ENCODE measurements at regions not wholly inside any gene's neighbourhood (a gene's known extent, or its start where the extent isn't known, plus 50 kb on each side); places are given as distances from the start of the nearest gene placed in this dataset.

DNA sequence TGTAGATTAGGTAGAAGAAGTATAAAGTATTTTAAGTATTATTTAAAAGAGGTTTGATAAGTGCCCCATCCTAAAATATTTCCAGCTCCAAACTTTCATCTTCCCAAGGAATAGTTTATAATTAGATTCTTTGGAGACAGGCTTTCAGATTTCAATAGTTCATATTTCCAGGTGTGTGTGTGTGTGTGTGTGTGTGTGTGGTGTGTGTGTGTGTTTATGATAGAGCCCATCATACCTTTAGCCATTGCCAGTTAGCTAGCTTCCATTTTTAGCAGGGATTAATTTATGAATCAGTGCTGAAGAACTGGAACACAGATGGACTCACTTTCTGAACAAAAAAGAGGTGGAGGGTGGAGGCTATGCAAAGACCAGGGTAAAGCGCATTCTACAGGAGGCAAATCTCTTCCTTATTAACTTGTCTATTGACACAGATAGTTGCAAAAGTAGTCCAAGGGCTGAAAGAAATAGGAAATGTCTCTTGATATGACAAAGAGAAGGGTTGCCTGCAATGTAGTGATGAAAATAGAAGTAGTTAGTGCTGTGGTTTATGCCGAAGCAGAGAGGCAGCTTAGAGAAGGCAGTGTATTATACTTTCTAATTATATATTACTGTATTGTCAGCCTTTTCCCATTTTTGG lies 301.1 kb downstream of the MAN2A1 start:
- Histone ChIP-seq H3K4me1 (ENCODE audit: insufficient read depth, low read length, poor library complexity, severe bottlenecking) (no peaks in the 10 kb centered on the region), H3K79me2 (ENCODE audit: insufficient read depth, low read depth, low read length) (no peaks in the 10 kb centered on the region), H3K4me3 (ENCODE audit: low read depth, low read length, poor library complexity, severe bottlenecking) (no peak overlapping the region), H3K36me3 (ENCODE audit: insufficient read depth, low read length) (no peaks in the 10 kb centered on the region), H4K20me1 (ENCODE audit: insufficient read depth, low read length) (no peaks in the 10 kb centered on the region), H3K27ac (ENCODE audit: low read depth, low read length, poor library complexity, severe bottlenecking) (no peak overlapping the region), H3K4me2 (ENCODE audit: low read length) (no peak overlapping the region), H3K9me3 (ENCODE audit: low read length) (no peaks in the 10 kb centered on the region), H3K9me2 (ENCODE audit: insufficient read depth, low read length) (no peaks in the 10 kb centered on the region), H2AFZ (ENCODE audit: low read length) (no peak overlapping the region)
- ChIA-PET CTCF (ENCODE audit: unreplicated experiment) (no interaction called here), POLR2A (interaction anchor here (0.5 kb wide), 1 partner anchor 43 kb away, joined by 3 read pairs; no protein-coding TSS in a partner anchor)
- intact Hi-C loops (cut with micrococcal nuclease; ENCODE audit: unreplicated experiment), result no loop called here
- BruUV-seq (replicated peaks), result no TSS peak
- DNase-seq (ENCODE audit: low spot score), result no peak
- TF ChIP-seq, protein P1, sequence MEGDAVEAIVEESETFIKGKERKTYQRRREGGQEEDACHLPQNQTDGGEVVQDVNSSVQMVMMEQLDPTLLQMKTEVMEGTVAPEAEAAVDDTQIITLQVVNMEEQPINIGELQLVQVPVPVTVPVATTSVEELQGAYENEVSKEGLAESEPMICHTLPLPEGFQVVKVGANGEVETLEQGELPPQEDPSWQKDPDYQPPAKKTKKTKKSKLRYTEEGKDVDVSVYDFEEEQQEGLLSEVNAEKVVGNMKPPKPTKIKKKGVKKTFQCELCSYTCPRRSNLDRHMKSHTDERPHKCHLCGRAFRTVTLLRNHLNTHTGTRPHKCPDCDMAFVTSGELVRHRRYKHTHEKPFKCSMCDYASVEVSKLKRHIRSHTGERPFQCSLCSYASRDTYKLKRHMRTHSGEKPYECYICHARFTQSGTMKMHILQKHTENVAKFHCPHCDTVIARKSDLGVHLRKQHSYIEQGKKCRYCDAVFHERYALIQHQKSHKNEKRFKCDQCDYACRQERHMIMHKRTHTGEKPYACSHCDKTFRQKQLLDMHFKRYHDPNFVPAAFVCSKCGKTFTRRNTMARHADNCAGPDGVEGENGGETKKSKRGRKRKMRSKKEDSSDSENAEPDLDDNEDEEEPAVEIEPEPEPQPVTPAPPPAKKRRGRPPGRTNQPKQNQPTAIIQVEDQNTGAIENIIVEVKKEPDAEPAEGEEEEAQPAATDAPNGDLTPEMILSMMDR (conservative IDR thresholded peaks at IDR 0.05; ENCODE audit: low read length), result no peak
- no peak for TF ChIP-seq EZH2phosphoT487 (IDR thresholded peaks at IDR 0.05; ENCODE audit: borderline replicate concordance, low read depth, low read length)

DNA sequence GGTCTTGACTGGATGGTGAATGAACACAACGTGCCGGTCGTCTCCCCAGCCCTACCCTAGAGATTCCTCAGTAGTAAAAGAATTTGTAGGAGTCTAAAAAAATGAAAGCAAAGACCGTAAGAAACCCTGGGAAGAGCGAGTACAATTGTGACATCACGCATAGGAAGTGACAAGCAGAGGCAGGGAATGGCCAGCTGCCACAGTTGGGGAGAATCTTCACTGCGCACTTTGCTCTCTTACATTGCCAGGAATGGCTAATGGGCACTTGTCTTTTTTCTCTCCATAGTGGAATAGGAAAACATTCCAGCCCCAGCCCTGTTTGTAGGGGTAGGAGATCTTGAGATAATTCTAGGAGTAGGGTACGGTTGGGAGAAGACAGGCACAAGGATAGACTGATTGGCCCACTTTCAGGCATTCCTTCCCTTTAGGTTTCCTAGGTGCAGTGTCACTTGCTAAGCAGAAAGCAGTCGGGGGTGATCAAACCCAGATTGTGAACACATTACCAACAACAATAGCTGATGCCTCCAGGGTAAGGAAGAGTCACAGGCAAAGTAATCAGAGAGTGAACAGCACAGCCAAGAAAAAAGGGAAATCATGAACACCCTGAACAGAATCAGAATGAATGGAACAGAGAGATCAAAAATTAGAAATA lies 302.7 kb downstream of the MAN2A1 start:
- Histone ChIP-seq H3K9me2 (ENCODE audit: insufficient read depth, low read length) (no peaks in the 10 kb centered on the region), H3K4me2 (ENCODE audit: low read length) (no peak overlapping the region), H3K9me3 (ENCODE audit: low read length) (no peaks in the 10 kb centered on the region), H3K4me3 (ENCODE audit: low read depth, low read length, poor library complexity, severe bottlenecking) (no peak overlapping the region), H4K20me1 (ENCODE audit: insufficient read depth, low read length) (no peaks in the 10 kb centered on the region), H3K27ac (ENCODE audit: low read depth, low read length, poor library complexity, severe bottlenecking) (no peak overlapping the region), H3K79me2 (ENCODE audit: insufficient read depth, low read depth, low read length) (no peaks in the 10 kb centered on the region), H2AFZ (ENCODE audit: low read length) (no peak overlapping the region), H3K36me3 (ENCODE audit: insufficient read depth, low read length) (no peaks in the 10 kb centered on the region), H3K4me1 (ENCODE audit: insufficient read depth, low read length, poor library complexity, severe bottlenecking) (no peaks in the 10 kb centered on the region)
- no TSS peak for BruUV-seq (replicated peaks)
- no peak for DNase-seq (ENCODE audit: low spot score)
- intact Hi-C loops (cut with micrococcal nuclease; ENCODE audit: unreplicated experiment), result no loop called here
- TF ChIP-seq, protein P1 (conservative IDR thresholded peaks at IDR 0.05; ENCODE audit: low read length), result no peak
- no peak for TF ChIP-seq EZH2phosphoT487 (IDR thresholded peaks at IDR 0.05; ENCODE audit: borderline replicate concordance, low read depth, low read length)
- CTCF ChIA-PET (ENCODE audit: unreplicated experiment), result no interaction called here
- POLR2A ChIA-PET, result no interaction called here

DNA sequence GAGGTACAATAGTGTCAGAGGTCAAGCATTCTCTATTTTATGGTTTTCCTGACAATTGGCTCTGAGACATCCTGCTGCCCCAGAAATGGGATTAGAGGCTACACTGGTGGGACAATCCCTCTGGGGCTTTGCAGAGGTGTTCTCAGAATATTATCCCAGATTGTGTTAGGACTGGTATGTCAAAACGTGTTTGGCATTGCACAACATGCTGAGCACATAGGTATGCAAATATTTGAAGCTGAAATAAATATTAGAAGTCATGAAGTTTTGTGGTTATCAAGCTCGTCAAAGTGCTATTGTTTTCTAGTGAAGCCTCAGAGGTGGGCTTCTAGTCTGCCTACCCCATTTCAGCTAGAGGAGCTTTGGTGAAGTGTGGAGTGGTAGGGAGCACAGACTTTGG lies 304.4 kb downstream of the MAN2A1 start:
- Histone ChIP-seq H3K36me3 (ENCODE audit: insufficient read depth, low read length) (no peaks in the 10 kb centered on the region), H3K79me2 (ENCODE audit: insufficient read depth, low read depth, low read length) (no peaks in the 10 kb centered on the region), H3K9me3 (ENCODE audit: low read length) (no peaks in the 10 kb centered on the region), H2AFZ (ENCODE audit: low read length) (no peak overlapping the region), H3K9me2 (ENCODE audit: insufficient read depth, low read length) (no peaks in the 10 kb centered on the region), H3K4me1 (ENCODE audit: insufficient read depth, low read length, poor library complexity, severe bottlenecking) (no peaks in the 10 kb centered on the region), H3K27ac (ENCODE audit: low read depth, low read length, poor library complexity, severe bottlenecking) (no peak overlapping the region), H3K4me3 (ENCODE audit: low read depth, low read length, poor library complexity, severe bottlenecking) (no peak overlapping the region), H4K20me1 (ENCODE audit: insufficient read depth, low read length) (no peaks in the 10 kb centered on the region), H3K4me2 (ENCODE audit: low read length) (no peak overlapping the region)
- intact Hi-C loops (cut with micrococcal nuclease; ENCODE audit: unreplicated experiment), result no loop called here
- ChIA-PET POLR2A (interaction anchor here (0.6 kb wide), 1 partner anchor 322 kb away, joined by 3 read pairs; no protein-coding TSS in a partner anchor), CTCF (ENCODE audit: unreplicated experiment) (no interaction called here)
- TF ChIP-seq, protein P1 (conservative IDR thresholded peaks at IDR 0.05; ENCODE audit: low read length), result no peak
- no peak for TF ChIP-seq EZH2phosphoT487 (IDR thresholded peaks at IDR 0.05; ENCODE audit: borderline replicate concordance, low read depth, low read length)
- no peak for DNase-seq (ENCODE audit: low spot score)
- no TSS peak for BruUV-seq (replicated peaks)
